NB4 (cell line): ENCODE measurements at regions not wholly inside any gene's neighbourhood (a gene's known extent, or its start where the extent isn't known, plus 50 kb on each side); places are given as distances from the start of the nearest gene placed in this dataset.
"Not testable (repeated sequence)": the region's sequence is repeated elsewhere in the genome, so short reads cannot be mapped to it uniquely, and the experiment has no call there.

Experiments
- DNase-seq: peaks from one replicate; pipeline ENCODE4 v3.0.0; 2010; ENCODE audit warnings: low read depth
- H3K4me3 ChIP-seq: one replicate; pipeline ENCODE4 v1.5.1; 2011; ENCODE audit warnings: mild to moderate bottlenecking, low read depth, low read length, moderate library complexity
- CTCF ChIP-seq: IDR thresholded peaks from one replicate; pipeline ENCODE4 v1.5.1; 2012; ENCODE audit warnings: low read depth, low read length
- MAX ChIP-seq: IDR thresholded peaks from 2 replicates; pipeline ENCODE4 v1.6.1; 2011; ENCODE audit warnings: low read depth, low read length
- MYC ChIP-seq: IDR thresholded peaks from 2 replicates; pipeline ENCODE4 v1.6.1; 2011; ENCODE audit warnings: low read depth, low read length
- POLR2A ChIP-seq: IDR thresholded peaks from 2 replicates; pipeline ENCODE4 v1.6.1; 2011; ENCODE audit warnings: mild to moderate bottlenecking; ENCODE audit not compliant: insufficient read length; ENCODE audit errors: extremely low read depth

GRCh38 chrX:76920607-76921006 is 493.1 kb downstream of the MAGEE1 start:
- H3K4me3 ChIP-seq = no peak overlapping the region
- TF ChIP-seq MAX = no peak
- TF ChIP-seq CTCF = no peak
- no peak for TF ChIP-seq MYC
- TF ChIP-seq POLR2A = no peak
- no peak for DNase-seq

GRCh38 chrX:76921176-76921575 is 493.7 kb downstream of the MAGEE1 start:
- no peak overlapping the region for H3K4me3 ChIP-seq
- TF ChIP-seq MAX (no peak), CTCF (no peak), POLR2A (no peak), MYC (no peak)
- DNase-seq = no peak

- DNase-seq = no peak
- TF ChIP-seq POLR2A (no peak), MAX (no peak), CTCF (no peak), MYC (no peak)
These were observed 494.6 kb downstream of the MAGEE1 start for GRCh38 chrX:76922100-76922499.

GRCh38 chrX:76924616-76925015 is 497.1 kb downstream of the MAGEE1 start:
- not testable (repeated sequence) for DNase-seq, H3K4me3 ChIP-seq

More at GRCh38 chrX:76922100-76922499, 494.6 kb downstream of the MAGEE1 start:
- no peak overlapping the region for H3K4me3 ChIP-seq

GRCh38 chrX:76931518-76931917 is 504.0 kb downstream of the MAGEE1 start:
- H3K4me3 ChIP-seq = no peak overlapping the region
- TF ChIP-seq POLR2A (no peak), CTCF (no peak), MYC (no peak), MAX (no peak)
- DNase-seq = no peak

- no peak overlapping the region for H3K4me3 ChIP-seq
- no peak for DNase-seq
- TF ChIP-seq MYC (no peak), POLR2A (no peak), CTCF (no peak), MAX (no peak)
These were observed 489.7 kb upstream of the FGF16 start for GRCh38 chrX:76957485-76957884.
